CD4-positive, alpha-beta memory T cell (primary cell): ENCODE measurements at regions not wholly inside any gene's neighbourhood (a gene's known extent, or its start where the extent isn't known, plus 50 kb on each side); places are given as distances from the start of the nearest gene placed in this dataset.

ENCODE experiments used
- CTCF ChIA-PET: fragments of 350-600 bp; sonication (Branson Sonifier 250); formaldehyde crosslinking; loops from one replicate; lab custom pipeline; 2021; ENCODE audit warnings: inconsistent platforms; ENCODE audit not compliant: partially characterized antibody; lab: Charles Lee
- POLR2A ChIA-PET: fragments of 350-600 bp; sonication (Branson Sonifier 250); formaldehyde crosslinking; loops from one replicate; lab custom pipeline; 2021; ENCODE audit not compliant: partially characterized antibody; lab: Charles Lee
- DNase-seq, 5 donors: peaks; one replicate each; pipeline versions ENCODE4 v3.0.0 to v3.0.0-alpha.2; 2020 to 2022; ENCODE audit warnings: mixed read lengths in 1 of 5
- H3K27ac ChIP-seq: one replicate; pipeline ENCODE4 v1.7.0; 2013; ENCODE audit warnings: low read depth, low read length
- H3K27me3 ChIP-seq: 2 replicates; pipeline ENCODE4 v1.7.0; 2013; ENCODE audit warnings: mild to moderate bottlenecking, low read length, moderate library complexity; ENCODE audit not compliant: insufficient read depth
- H3K36me3 ChIP-seq: 2 replicates; pipeline ENCODE4 v1.7.0; 2013; ENCODE audit warnings: mild to moderate bottlenecking, low read length, moderate library complexity; ENCODE audit not compliant: insufficient read depth
- H3K4me1 ChIP-seq: 2 replicates; pipeline ENCODE4 v1.7.0; 2013; ENCODE audit warnings: mild to moderate bottlenecking, low read length, moderate library complexity; ENCODE audit not compliant: insufficient read depth
- H3K4me3 ChIP-seq, 2 donors: one replicate each; pipeline ENCODE4 v1.7.0; 2013; ENCODE audit warnings: low read length in 2 of 2, mild to moderate bottlenecking in 1 of 2
- H3K9me3 ChIP-seq, 2 donors: one replicate each; pipeline ENCODE4 v1.7.0; 2013; ENCODE audit warnings: low read length in 2 of 2, control low read depth in 1 of 2; ENCODE audit not compliant: control insufficient read depth in 1 of 2
- H3K27ac Mint-ChIP-seq, 7 donors: one replicate each; pipeline ENCODE4 v1.8.0; 2020 to 2021; ENCODE audit warnings: mixed read lengths in 7 of 7, mild to moderate bottlenecking in 6 of 7, inconsistent platforms in 3 of 7, moderate library complexity in 3 of 7
- H3K27me3 Mint-ChIP-seq, 2 donors: one replicate each; pipeline ENCODE4 v1.8.0; 2020 to 2021; ENCODE audit warnings: mixed read lengths in 2 of 2
- H3K36me3 Mint-ChIP-seq, 2 donors: one replicate each; pipeline ENCODE4 v1.8.0; 2020 to 2021; ENCODE audit warnings: mixed read lengths in 2 of 2, inconsistent platforms in 1 of 2, mild to moderate bottlenecking in 1 of 2
- H3K4me1 Mint-ChIP-seq, 4 donors: one replicate each; pipeline ENCODE4 v1.8.0; 2020 to 2021; ENCODE audit warnings: mixed read lengths in 4 of 4, mild to moderate bottlenecking in 1 of 4
- H3K4me3 Mint-ChIP-seq, 8 donors: one replicate each; pipeline ENCODE4 v1.8.0; 2020 to 2021; ENCODE audit warnings: mixed read lengths in 8 of 8, mild to moderate bottlenecking in 7 of 8, moderate library complexity in 6 of 8, inconsistent platforms in 3 of 8
- H3K9me3 Mint-ChIP-seq, 8 donors: one replicate each; pipeline ENCODE4 v1.8.0; 2020 to 2021; ENCODE audit warnings: mixed read lengths in 8 of 8, mild to moderate bottlenecking in 5 of 8, inconsistent platforms in 3 of 8, moderate library complexity in 1 of 8
- intact Hi-C: fragments of 100-400 bp; cut with micrococcal nuclease; formaldehyde crosslinking; loops from one replicate; pipeline ENCODE4 v1.15.1; 2023

GRCh38 chr9:107153336-107153735, 129.7 kb upstream of the RAD23B start:
- no peaks in the 10 kb centered on the region for H3K27me3 ChIP-seq
- no peaks in the 10 kb centered on the region for H3K36me3 Mint-ChIP-seq
- H3K4me1 Mint-ChIP-seq = no peaks in the 10 kb centered on the region
- DNase-seq = no peak
- H3K27ac ChIP-seq = no peak overlapping the region
- peaks cover 0 to 9% (median 3%) of the 10 kb centered on the region in 8 donors for H3K9me3 Mint-ChIP-seq
- H3K27ac Mint-ChIP-seq = no peak overlapping the region
- ChIA-PET CTCF (no interaction called here), POLR2A (no interaction called here)
- peaks cover 8 to 10% of the 10 kb centered on the region in 2 donors for H3K27me3 Mint-ChIP-seq
- H3K36me3 ChIP-seq = no peaks in the 10 kb centered on the region
- H3K4me3 Mint-ChIP-seq = no peak overlapping the region
- H3K4me3 ChIP-seq = no peak overlapping the region
- intact Hi-C loops = no loop called here
- H3K4me1 ChIP-seq = no peaks in the 10 kb centered on the region
- H3K9me3 ChIP-seq = no peaks in the 10 kb centered on the region

DNA sequence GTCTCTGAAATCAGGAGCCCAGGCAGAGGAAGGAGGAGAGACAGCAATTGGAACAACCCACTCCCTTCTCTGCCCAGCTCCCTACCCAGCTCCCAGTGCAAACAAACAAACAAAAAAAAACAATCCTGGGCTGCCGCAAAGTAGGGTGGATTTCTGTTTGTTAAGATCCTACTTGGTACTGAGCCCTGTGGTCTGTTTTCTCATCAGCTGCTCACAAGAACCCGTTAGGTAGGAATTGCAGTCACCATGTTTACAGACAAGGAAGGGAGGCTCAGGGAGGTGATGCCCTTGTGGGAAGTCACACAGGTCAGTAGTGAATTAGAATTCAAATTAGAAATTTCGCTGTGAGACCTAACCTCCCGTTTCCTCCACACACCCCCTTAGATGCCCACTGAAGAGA, 128.8 kb upstream of the RAD23B start:
- DNase-seq = no peak
- H3K4me1 ChIP-seq = no peaks in the 10 kb centered on the region
- Mint-ChIP-seq H3K27me3 (peaks cover 8 to 10% of the 10 kb centered on the region in 2 donors), H3K9me3 (peaks cover 0 to 9% (median 3%) of the 10 kb centered on the region in 8 donors), H3K27ac (no peak overlapping the region), H3K4me3 (no peak overlapping the region), H3K4me1 (no peaks in the 10 kb centered on the region), H3K36me3 (no peaks in the 10 kb centered on the region)
- intact Hi-C loops = no loop called here
- ChIA-PET CTCF (no interaction called here), POLR2A (no interaction called here)
- no peaks in the 10 kb centered on the region for H3K27me3 ChIP-seq
- no peak overlapping the region for H3K27ac ChIP-seq
- H3K9me3 ChIP-seq = no peaks in the 10 kb centered on the region
- H3K36me3 ChIP-seq = no peaks in the 10 kb centered on the region
- H3K4me3 ChIP-seq = no peak overlapping the region

DNA sequence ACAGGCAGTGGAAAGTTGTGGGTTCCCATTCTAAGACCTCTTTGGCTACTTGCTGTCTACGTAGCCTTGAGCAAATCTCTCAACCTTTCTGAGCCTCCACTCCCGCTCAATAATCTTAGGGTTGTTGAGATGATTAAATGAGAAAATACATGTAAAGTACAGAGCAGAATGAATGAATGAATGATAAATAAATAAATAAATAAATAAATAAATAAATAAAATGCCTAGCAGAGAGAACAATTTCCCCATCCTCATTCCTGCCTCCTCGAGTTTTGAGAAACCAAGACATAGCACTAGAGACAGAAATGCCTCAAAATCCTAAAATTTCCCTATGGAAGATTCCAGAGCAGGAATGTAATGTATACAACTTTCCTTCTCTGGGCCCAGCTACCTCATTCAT, 128.3 kb upstream of the RAD23B start:
- peaks cover 8 to 9% of the 10 kb centered on the region in 2 donors for H3K27me3 Mint-ChIP-seq
- DNase-seq = no peak
- Histone ChIP-seq H3K9me3 (no peaks in the 10 kb centered on the region), H3K27me3 (no peaks in the 10 kb centered on the region), H3K4me1 (no peaks in the 10 kb centered on the region), H3K4me3 (no peak overlapping the region), H3K27ac (no peak overlapping the region), H3K36me3 (no peaks in the 10 kb centered on the region)
- ChIA-PET CTCF (no interaction called here), POLR2A (no interaction called here)
- no peak overlapping the region for H3K27ac Mint-ChIP-seq
- no peak overlapping the region for H3K4me3 Mint-ChIP-seq
- intact Hi-C loops = loop anchor here (5.0 kb wide), 1 partner anchor 188 kb away; no protein-coding TSS in a partner anchor
- no peaks in the 10 kb centered on the region for H3K36me3 Mint-ChIP-seq
- no peaks in the 10 kb centered on the region for H3K4me1 Mint-ChIP-seq
- H3K9me3 Mint-ChIP-seq = peaks cover 0 to 9% (median 3%) of the 10 kb centered on the region in 8 donors

DNA sequence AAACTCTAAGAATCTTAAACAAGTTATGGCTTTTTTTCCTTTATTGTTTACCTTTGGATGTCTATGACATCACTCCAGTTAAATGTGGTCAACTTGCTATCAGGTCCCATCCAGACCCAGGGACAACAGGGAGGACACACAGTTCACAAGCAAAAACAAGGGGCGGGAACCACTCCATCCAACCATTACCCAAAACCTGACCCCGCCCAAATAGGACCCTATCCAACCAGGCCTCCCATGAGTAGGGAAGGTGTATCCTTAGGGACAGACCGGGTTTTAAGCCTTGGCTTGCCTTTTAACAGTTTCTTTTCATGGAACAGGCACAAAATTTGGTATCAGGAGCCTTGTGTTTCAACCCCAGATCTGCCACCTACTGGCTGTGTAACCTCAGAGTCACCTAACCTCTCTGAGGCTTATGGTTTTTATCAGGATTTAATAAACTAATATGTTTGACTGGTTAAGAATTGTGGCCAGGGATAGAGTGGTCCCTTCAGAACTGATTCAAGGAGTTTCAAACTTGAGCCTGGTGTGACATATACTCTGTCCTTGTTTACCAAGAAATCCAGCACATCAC, 127.7 kb upstream of the RAD23B start:
- H3K27ac Mint-ChIP-seq = no peak overlapping the region
- H3K4me3 Mint-ChIP-seq = no peak overlapping the region
- no peaks in the 10 kb centered on the region for H3K36me3 Mint-ChIP-seq
- DNase-seq = no peak
- Histone ChIP-seq H3K36me3 (no peaks in the 10 kb centered on the region), H3K4me3 (no peak overlapping the region), H3K27ac (no peak overlapping the region), H3K27me3 (no peaks in the 10 kb centered on the region), H3K4me1 (no peaks in the 10 kb centered on the region), H3K9me3 (no peaks in the 10 kb centered on the region)
- peaks cover 4 to 5% of the 10 kb centered on the region in 2 donors for H3K27me3 Mint-ChIP-seq
- POLR2A ChIA-PET = no interaction called here
- intact Hi-C loops = loop anchor here (5.0 kb wide), 1 partner anchor 187 kb away; no protein-coding TSS in a partner anchor
- H3K9me3 Mint-ChIP-seq = peaks cover 0 to 9% (median 3%) of the 10 kb centered on the region in 8 donors
- CTCF ChIA-PET = no interaction called here
- H3K4me1 Mint-ChIP-seq = no peaks in the 10 kb centered on the region

DNA sequence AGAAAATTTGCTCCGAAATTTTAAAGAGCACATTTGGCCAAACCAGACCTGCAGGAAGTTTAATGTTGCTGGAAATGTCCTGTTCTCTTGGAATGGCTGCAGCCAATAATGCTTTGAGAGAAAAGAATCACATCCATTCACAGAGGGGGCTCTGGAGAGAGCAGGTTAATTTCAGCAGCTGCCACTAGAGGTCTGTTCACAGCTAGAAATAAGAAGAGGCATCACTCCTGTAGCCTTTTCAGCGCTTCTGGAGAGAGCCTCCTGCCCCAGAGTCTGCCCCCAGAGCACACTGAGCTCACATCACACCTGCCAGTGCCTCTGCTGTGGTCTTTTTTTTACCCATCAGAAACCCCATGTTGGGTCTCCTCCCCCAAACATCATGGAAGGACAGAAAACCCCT, 124.8 kb upstream of the RAD23B start:
- no peak overlapping the region for H3K4me3 Mint-ChIP-seq

GRCh38 chr9:107161338-107161737, 121.7 kb upstream of the RAD23B start:
- no peaks in the 10 kb centered on the region for H3K27me3 ChIP-seq
- ChIA-PET CTCF (interaction anchor here (3.2 kb wide), 1 partner anchor 10 kb away, joined by 12 read pairs; no protein-coding TSS in a partner anchor), POLR2A (no interaction called here)
- H3K4me3 ChIP-seq = no peak overlapping the region
- no peak overlapping the region for H3K27ac ChIP-seq
- no peak overlapping the region for H3K4me3 Mint-ChIP-seq
- H3K27me3 Mint-ChIP-seq = peaks cover 0 to 7% of the 10 kb centered on the region in 2 donors
- no peaks in the 10 kb centered on the region for H3K4me1 Mint-ChIP-seq
- intact Hi-C loops = no loop called here
- no peaks in the 10 kb centered on the region for H3K9me3 Mint-ChIP-seq
- DNase-seq = no peak
- H3K36me3 ChIP-seq = no peaks in the 10 kb centered on the region
- no peaks in the 10 kb centered on the region for H3K9me3 ChIP-seq
- no peak overlapping the region for H3K27ac Mint-ChIP-seq
- H3K4me1 ChIP-seq = no peaks in the 10 kb centered on the region
- no peaks in the 10 kb centered on the region for H3K36me3 Mint-ChIP-seq

More for the DNA sequence above, 124.8 kb upstream of the RAD23B start:
- no peaks in the 10 kb centered on the region for H3K36me3 Mint-ChIP-seq
- no peaks in the 10 kb centered on the region for H3K4me1 ChIP-seq
- H3K27me3 ChIP-seq = no peaks in the 10 kb centered on the region
- no peaks in the 10 kb centered on the region for H3K9me3 Mint-ChIP-seq
- no peaks in the 10 kb centered on the region for H3K36me3 ChIP-seq
- CTCF ChIA-PET = interaction anchor here (1.1 to 1.6 kb wide), 4 partner anchors 11 to 183 kb away, joined by 3 to 4 read pairs (median 4); no protein-coding TSS in a partner anchor
- no peaks in the 10 kb centered on the region for H3K9me3 ChIP-seq
- no peak for DNase-seq
- intact Hi-C loops = loop anchor here (5.0 kb wide), 1 partner anchor 184 kb away; no protein-coding TSS in a partner anchor
- H3K4me3 ChIP-seq = no peak overlapping the region
- H3K27me3 Mint-ChIP-seq = peaks cover 4% of the 10 kb centered on the region in 2 donors
- no peaks in the 10 kb centered on the region for H3K4me1 Mint-ChIP-seq
- POLR2A ChIA-PET = no interaction called here
- H3K27ac ChIP-seq = no peak overlapping the region
- H3K27ac Mint-ChIP-seq = no peak overlapping the region

- H3K9me3 ChIP-seq = no peaks in the 10 kb centered on the region
- CTCF ChIA-PET = no interaction called here
- Mint-ChIP-seq H3K4me1 (no peaks in the 10 kb centered on the region), H3K27me3 (peaks cover 0 to 7% of the 10 kb centered on the region in 2 donors), H3K36me3 (no peaks in the 10 kb centered on the region), H3K4me3 (no peak overlapping the region), H3K9me3 (no peaks in the 10 kb centered on the region), H3K27ac (no peak overlapping the region)
- no peaks in the 10 kb centered on the region for H3K4me1 ChIP-seq
- H3K4me3 ChIP-seq = no peak overlapping the region
- DNase-seq = no peak
- POLR2A ChIA-PET = no interaction called here
- no peaks in the 10 kb centered on the region for H3K36me3 ChIP-seq
- no peak overlapping the region for H3K27ac ChIP-seq
- intact Hi-C loops = no loop called here
- H3K27me3 ChIP-seq = no peaks in the 10 kb centered on the region
Observed at GRCh38 chr9:107163370-107163769, 119.7 kb upstream of the RAD23B start.
